HG02938 (cell line): ENCODE measurements at regions not wholly inside any gene's neighbourhood (a gene's known extent, or its start where the extent isn't known, plus 50 kb on each side); places are given as distances from the start of the nearest gene placed in this dataset.
"Not testable (repeated sequence)": the region's sequence is repeated elsewhere in the genome, so short reads cannot be mapped to it uniquely, and the experiment has no call there.

ENCODE experiments used
- ATAC-seq: cut with Tn5 transposase; IDR thresholded peaks from one replicate; pipeline ENCODE4 v1.9.1; 2021; ENCODE audit warnings: mild to moderate bottlenecking, moderate library complexity; ENCODE audit not compliant: unreplicated experiment

DNA sequence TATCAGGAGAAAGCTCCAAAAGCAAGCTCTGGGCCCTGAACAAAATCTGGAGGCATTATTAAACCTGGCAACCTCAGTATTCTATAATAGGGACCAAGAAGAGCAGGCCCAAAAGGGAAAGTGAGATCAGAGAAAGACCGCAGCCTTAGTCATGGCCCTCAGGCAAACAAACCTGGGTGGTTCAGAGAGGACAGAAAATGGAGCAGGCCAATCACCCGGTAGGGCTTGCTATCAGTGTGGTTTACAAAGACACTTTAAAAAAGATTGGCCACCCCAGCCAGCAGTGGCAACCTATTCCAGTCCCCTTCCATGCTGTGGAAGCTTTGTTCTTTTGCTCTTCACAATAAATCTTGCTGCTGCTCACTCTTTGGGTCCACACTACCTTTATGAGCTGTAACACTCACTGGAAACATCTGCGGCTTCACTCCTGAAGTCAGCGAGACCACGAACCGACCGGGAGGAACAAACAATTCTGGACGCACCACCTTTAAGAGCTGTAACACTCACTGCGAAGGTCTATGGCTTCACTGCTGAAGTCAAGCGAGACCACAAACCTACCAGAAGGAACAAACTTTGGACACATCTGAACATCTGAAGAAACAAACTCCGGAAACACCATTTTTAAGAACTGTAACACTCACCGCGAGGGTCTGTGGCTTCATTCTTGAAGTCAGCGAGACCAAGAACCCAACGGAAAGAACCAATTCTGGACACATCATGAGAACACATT lies 1821.2 kb upstream of the PCDH20 start:
- not testable (repeated sequence) for ATAC-seq

DNA sequence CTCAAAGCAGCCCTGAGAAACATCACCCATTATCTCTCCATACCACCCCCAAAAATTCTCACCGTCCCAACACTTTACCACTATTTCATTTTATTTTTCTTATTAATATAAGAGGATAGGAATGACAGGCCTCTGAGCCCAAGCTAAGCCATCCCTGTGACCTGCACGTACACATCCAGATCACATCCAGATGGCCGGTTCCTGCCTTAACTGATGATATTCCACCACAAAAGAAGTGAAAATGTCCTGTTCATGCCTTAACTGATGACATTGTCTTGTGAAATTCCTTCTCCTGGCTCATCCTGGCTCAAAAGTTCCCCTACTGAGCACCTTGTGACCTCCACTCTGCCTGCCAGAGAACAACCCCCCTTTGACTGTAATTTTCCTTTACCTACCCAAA lies 1802.9 kb upstream of the PCDH20 start:
- ATAC-seq = not testable (repeated sequence)

GRCh38 chr13:63209330-63210017 lies 1793.8 kb upstream of the PCDH20 start:
- ATAC-seq = no peak

DNA sequence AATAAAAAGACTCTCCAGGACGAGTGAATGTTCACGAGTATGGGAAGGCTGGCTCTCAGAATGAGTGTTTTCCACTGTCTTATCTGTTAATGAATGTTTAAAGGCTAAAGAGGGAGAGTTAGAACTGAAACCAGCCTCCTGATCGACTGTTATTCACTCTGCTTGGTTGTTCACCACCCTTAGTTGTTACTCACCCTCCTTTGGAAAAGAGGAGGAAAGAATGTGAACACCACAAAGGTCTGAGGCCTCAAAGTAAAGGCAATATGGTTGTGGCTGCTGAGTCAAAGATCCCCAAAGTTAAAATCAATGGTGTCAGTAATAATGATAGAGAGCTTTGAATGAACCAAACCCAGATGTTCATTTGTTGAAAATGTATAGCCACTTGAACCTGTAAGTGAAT lies 1793.2 kb upstream of the PCDH20 start:
- ATAC-seq = no peak

DNA sequence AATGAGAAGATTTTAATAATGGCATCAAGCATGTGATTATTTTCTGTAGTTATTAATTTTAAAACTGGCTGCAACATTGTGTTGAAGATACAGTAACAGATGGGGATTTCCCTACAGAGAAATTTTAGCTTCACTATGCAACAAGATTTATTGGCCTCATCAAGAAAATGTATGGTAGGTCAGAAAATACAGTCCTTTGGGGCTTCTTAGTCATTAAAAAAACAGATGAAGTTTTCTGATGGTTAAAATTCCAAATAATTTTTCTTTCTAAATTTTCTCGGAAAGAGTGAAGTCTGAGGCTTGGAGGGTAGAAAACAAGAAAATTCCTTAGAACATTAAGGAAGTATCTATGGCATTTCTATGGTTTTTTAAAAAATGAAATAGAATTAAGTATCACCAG lies 1790.8 kb upstream of the PCDH20 start:
- ATAC-seq = no peak

GRCh38 chr13:63201493-63201892 lies 1785.8 kb upstream of the PCDH20 start:
- ATAC-seq = no peak

DNA sequence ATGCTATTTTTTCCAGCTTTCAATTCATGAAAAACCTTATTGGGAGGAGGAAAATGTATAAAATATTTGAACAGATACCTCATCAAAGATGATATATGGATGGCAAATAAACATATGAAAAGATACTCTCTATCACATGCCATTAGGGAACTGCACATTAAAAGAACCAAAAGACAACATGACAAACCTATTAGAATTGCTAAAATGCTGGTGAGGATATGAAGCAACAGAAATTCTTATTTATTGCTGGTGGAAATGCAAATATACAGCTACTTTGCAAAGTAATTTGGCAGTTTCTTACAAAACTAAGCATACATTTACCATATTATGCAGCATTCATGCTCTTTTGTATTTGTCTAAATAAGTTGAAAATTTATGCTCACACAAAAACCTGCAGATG lies 1783.9 kb upstream of the PCDH20 start:
- no peak for ATAC-seq

GRCh38 chr13:63198071-63198470 lies 1782.4 kb upstream of the PCDH20 start:
- ATAC-seq = no peak

DNA sequence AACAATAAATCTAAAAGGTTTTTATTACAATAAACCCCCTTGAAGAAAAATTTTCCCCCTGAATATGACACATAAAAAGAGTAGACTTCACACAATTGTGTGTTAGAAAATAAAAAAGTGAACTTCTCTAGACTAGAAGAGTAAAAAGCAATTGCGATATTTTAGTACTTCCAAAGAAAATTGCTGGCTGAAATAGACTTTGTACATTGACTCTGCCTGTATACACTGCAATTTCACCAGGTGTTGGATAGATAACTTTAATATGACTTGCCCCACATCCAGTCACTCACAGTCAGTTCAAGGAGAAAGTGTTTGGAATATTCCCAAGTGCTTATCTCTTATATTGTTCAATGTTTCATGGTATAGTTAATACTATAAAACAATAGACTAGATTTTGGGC lies 1780.1 kb upstream of the PCDH20 start:
- no peak for ATAC-seq

GRCh38 chr13:63190742-63191141 lies 1775.1 kb upstream of the PCDH20 start:
- ATAC-seq = no peak

- ATAC-seq = no peak
Measured at GRCh38 chr13:63190219-63190618, 1774.6 kb upstream of the PCDH20 start.

DNA sequence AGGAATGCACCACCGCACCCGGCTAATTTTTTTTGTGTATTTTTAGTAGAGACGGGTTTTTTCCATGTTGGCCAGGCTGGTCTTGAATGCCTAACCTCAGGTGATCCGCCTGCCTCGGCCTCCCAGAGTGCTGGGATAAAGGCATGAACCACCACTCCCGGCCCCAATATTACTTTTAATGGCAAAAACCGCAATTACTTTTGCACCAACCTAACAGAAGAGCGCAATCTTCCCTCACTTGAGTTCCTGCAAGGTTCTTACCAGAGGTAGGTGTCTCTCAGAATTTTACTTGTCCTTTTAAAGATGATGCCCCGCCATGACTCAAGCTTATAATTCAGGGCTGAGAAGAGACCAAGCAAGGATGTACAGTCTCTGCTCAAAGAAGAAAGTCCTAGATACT lies 1774.1 kb upstream of the PCDH20 start:
- no peak for ATAC-seq

DNA sequence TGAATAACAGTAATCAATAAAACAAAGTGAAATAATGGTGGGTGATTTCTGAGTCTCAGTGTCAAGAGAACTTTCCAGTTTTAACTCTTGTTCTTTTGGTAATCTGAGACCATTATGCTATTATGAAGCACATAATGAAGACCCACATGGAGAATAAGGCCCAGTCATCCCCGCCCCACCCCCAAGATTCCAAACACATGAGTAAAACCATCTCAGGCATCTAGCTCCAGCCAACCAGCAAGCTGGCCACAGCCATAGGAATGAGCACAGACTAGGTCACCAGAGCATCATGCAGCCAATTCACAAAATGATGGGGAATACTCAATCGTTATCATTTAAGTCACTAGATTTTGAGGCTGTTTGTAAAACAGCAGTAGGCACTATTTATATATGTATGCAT lies 1769.0 kb upstream of the PCDH20 start:
- ATAC-seq = no peak

GRCh38 chr13:63175536-63175935 lies 1759.9 kb upstream of the PCDH20 start:
- ATAC-seq = no peak

DNA sequence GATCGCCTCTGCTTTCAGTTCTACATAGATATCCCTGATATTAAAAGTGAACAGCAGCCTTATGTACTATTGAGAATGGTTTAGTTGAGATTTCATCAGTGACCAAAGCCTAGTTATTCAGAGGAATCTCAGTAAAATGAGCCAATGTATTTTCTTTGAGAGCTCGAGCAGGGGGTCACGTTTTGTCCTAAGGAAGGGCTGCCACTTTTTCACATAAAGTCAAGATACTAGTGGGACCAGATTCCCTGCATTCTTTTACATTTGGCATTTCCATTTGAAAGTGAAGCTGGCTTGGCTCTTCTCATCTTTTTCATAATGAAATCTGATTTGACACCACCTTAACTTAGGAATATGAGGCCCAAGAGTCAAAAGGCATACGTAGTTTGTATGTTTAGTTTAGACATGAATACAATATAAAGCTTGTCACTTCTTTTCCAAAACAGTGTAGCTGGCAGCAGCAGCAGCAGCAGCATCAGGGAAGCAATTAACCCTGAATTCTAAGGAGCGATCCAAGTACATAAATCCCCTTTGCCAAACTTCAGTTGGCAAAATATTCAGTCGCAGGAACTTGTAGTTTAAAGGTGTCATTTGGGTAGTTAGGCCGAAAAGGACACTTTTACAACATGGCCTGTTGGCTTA lies 1752.2 kb upstream of the PCDH20 start:
- ATAC-seq = no peak

DNA sequence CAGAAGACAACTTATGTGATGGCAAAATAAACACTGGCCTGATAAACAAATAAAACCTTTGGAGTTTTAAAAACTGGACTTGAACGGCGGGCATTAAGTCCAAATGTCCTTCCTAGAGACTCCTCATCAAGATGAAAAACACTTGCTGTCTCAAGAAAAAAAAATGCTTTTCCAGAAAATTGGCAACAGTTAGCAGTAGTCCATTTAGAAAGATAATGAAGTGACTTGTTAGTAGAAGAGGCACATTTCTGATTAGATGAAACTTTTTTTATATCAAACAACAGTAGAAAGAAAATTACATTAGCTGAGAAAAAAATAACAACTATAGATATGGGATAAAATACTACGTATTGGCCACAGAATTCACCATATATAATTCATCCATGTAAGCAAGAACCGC lies 1750.7 kb upstream of the PCDH20 start:
- no peak for ATAC-seq

GRCh38 chr13:63163903-63164302 lies 1748.3 kb upstream of the PCDH20 start:
- no peak for ATAC-seq

GRCh38 chr13:63161219-63161618 lies 1745.6 kb upstream of the PCDH20 start:
- no peak for ATAC-seq

DNA sequence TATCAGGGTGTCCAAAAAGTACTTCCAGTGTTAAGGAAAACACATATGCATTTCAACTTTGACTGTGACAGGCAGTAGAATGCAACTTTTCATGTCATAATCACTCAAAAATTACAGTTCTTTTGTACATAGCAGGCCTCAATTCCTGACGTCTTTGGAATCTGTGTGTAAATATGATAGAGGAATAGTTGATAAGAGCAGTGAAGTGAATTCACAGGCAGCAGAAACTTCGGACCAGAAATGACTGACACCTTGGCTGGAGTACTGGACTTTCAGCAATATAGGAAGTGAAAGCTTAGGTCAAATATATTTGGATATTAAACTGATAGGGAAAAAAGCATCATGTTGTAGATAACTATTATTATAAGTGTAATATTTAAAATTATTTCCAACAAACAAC lies 1741.2 kb upstream of the PCDH20 start:
- ATAC-seq = no peak

GRCh38 chr13:63149375-63149774 lies 1733.7 kb upstream of the PCDH20 start:
- ATAC-seq = no peak

GRCh38 chr13:63139277-63139676 lies 1723.6 kb upstream of the PCDH20 start:
- no peak for ATAC-seq

DNA sequence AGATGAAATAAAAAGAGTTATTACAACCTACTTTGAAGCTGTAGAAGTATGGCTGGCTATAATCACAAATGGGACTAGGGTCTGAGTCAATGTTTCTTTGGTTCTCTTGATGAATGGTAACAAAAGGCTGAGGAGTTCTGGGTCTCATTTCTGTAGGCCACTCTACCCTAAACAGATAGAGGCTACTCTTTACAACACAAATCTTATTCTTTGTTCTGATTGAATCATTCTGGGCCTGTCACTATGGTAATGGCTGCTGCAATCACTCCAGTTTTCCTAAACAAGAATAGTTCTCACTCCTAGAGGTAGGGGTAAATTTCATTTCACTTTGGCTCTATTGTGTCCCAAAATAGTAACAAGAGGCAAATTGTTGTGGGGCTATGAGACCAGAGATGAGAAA lies 1714.3 kb upstream of the PCDH20 start:
- ATAC-seq = no peak
